ENCODE measurements at regions not wholly inside any gene's neighbourhood (a gene's known extent, or its start where the extent isn't known, plus 50 kb on each side); places are given as distances from the start of the nearest gene placed in this dataset.
"Not testable (repeated sequence)": the region's sequence is repeated elsewhere in the genome, so short reads cannot be mapped to it uniquely, and the experiment has no call there.

DNA sequence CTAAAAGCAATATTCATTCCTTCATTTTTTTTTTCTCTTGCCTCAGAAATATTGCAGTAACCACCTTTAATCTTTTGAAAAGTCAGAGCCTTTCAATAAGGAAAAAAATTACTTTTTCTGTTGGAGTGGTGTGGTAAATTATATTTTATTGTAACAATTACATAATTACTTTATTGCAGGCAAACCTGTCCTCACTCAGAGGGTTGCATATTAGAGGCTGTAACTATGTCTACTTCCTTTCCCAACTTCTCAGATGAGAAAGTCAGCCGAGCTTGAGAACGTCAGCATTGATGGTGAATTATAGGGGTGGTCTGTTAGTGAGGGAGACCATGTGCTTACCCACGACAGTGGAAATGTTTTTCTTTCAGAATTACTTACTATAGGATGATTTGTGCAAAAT is 611.8 kb downstream of the KIF4B start:
- no peak for DNase-seq

DNA sequence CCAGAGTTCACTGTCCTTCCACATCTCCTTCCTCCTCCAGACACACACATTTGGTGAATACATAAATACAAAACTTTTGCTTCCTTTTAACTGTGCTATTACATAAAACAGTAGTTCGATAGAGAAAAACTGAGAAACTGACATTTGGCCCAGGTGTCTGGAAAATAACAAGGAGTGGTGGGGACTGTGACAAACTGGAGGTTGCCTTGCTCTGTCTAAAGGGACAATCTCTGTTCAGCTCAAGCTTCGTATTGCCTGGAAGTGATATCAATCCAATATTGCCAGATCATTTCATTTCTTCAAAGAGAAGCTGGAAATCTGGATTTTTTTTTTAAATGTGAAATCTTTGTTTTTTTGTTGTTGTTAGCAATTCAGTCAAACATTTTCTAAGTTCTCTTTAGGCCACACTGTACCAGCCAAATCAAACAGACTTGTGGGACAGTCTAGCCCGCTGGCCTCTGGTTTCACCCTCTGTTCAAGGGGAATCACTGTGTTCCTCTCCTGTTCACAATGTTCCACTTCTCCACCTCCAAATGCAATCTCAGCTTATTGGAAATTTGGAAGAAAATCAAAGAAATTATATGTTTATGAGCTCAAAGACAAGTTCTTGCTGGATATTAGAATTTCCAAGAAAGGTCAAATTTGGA is 612.5 kb downstream of the KIF4B start:
- no peak for DNase-seq

DNA sequence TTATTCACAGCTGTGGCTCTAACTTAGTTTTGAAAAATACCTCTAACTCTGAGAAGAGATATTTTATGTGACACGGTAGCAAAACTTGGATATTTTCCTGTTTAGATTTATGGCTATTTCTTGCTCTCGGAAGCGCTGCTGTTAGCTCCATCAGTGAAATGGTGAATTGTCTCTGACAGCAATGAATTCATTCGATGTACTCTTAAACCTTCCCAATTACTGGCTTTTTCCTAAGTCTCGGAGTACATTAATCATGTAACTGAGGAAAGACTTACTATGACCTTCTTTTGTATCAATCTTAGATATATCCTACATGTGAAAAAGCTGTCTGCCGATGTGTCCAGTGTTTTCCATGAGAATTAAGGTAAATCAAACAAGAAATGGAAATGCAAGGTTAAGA is 613.0 kb downstream of the KIF4B start:
- no peak for DNase-seq

DNA sequence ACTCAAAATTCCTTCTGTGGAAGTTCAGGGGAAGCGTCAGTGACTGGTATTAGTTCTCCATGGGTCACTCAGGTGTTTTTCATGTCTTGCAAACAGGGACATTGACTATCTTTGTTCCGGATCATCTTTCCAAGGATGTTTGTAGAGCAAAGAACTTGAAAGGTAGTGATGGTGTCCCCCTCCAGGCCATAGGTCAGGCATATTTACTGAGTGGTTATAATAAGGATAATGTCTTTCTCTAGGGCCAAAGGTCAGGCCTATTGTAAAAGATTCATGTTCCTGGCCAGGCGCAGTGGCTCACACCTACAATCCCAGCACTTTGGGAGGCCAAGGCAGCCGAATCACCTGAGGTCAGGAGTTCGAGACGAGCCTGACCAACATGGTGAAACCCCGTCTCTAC is 614.8 kb downstream of the KIF4B start:
- no peak for DNase-seq

DNA sequence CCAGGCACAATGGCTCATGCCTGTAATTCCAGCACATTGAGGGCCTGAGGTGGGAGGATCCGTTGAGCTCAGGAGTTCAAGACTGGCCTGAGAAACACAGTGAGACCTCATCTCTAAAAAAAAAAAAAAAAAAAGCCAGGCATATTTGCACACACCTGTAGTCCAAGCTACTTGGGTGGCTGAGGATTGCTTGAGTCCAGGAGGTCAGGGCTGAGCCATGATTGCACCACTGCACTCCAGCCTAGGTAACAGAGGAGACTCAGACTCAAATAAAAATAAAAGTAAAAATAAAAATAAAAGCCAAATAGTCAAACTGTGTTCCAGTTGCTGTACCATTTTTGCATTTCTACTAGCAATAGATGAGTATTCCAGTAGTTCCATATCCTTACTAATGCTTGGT is 616.0 kb downstream of the KIF4B start:
- DNase-seq, result no peak

DNA sequence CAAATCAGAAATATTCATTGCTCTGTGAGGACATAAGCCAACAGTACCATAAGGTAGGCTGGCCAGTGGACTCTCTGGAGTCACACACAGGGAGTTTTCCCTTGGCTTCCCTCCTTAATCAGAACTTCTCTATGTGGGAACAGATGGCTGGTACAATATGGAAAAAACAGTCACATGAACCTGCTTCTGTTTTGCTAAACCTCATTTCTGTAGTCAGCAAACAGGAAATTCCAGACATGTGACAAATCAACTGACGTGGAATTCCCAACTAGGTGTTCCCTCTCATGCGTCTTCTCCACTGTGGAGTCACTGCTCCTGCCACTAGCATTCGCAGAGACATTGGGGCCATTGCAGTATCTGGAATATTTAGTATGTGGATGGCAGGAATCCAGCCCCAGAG is 617.6 kb downstream of the KIF4B start:
- no peak for DNase-seq

DNA sequence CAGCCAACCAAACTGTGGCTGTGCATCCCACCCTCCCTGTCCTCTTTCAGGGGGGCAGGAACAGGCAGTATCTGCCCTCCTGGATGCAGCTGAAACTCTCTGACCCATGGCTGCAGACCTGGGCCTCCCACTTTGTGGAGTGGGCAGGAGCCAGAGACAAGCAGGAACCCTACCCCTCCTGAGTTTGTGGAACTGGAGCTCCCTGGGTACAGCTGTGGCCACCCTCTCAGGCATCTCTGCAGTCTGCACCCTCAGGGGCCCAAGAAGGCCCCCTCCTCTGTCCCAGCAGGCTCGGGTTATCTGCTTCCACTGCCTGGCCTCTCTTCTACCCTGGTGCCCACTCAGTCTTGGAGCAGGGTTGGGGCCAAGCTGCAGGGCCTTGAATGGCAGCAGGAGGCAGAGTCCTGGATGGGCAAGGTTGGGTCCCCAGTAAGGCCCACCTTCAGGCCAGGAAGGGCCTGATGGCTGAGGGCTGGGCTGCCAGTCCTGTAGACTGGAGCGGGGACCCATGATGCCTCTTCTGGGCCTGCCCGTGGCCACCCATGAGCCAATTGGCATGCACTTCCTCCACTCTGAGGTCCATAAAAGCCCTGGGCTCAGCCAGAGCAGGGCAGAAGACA is 619.9 kb downstream of the KIF4B start:
- DNase-seq, result no peak

DNA sequence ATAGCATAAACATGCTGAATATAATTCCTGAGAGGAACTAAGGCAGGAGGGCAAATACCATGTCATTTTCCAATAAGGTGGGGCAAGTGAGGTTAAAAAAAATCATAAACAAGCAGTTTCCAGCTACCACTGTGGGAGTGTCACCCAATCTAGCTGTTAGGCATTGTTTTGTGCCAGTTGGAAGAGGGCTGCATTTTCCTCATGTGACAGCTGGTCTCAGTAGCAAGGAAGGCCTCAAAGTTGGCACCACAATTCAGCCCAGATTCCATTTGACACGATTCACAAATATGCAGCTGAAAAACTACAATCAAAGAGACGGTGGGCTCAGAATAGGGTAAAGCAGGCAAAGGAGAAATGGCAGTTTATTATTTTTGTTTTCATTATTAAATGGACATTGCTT is 636.1 kb downstream of the KIF4B start:
- no peak for DNase-seq

DNA sequence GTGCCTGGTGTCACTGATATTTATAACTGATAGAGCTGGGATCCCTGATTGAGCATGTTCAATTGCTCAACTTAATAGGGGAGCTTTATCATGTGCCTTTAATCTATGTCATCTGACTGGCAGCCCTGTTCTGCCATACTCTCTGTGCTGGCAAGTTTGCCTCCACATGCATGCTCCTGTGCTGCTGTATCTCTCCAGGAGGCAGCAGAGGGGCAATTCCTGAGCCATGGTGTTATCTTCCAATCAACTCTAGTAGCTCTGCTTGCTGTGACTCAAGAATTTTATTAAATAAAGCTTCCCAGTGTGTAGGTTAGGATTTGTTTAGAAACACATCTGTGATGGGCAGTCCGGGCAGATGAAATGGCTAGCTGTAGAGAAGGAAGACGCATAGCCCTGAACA is 642.0 kb downstream of the KIF4B start:
- no peak for DNase-seq

DNA sequence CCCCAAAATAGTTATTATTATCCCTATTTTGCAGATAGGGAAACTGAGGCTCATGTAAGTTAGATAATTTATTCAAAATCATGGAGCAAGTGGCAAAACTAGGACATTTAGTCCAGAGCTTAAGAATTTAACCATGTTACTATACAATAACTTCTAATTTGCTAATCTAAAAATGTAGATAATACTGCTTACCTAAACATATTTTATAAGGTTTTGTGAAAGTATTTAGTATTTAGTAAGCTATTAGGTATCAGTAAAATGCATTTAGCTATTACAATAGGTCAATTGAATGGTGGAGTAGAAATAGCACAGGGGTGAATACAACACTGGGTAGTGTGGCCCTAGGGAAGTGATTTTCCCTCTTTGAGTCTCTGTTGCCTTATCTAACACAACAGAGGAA is 648.3 kb downstream of the KIF4B start:
- DNase-seq, result no peak

DNA sequence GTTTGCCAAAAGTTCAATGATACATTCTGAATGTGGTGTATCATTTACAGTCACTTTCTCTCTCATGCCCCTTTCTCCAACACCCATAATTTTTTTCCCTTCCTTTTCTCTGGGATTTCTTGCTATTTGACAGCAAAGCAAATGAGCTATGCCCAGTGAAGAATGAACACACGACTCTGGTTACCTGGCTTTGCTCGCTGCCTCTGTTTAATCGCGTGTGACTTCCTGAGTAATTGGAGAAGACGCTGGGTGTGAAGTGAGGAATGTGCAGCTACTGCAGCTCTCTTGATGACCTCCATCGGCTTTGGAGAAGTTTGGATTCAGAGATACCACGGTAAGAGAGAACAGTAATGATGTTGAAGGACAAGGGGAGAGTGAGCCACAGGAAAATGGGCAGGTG is 651.8 kb downstream of the KIF4B start:
- DNase-seq, result no peak

DNA sequence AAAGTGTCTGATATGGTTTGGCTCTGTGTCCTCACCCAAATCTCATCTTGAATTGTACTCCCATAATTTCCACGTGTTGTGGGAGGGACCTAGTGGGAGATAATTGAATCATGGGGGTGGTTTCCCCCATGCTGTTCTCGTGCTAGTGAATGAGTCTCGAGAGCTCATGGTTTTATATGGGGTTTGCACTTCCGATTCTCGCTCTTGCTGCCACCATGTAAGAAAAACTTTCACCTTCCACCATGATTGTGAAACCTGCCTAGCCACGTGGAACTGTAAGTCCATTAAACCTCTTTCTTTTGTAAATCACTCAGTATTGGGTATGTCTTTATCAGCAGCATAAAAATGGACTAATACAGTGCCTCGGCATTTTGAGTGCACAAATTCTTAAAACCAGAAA is 655.0 kb upstream of the SGCD start:
- DNase-seq, result not testable (repeated sequence)

DNA sequence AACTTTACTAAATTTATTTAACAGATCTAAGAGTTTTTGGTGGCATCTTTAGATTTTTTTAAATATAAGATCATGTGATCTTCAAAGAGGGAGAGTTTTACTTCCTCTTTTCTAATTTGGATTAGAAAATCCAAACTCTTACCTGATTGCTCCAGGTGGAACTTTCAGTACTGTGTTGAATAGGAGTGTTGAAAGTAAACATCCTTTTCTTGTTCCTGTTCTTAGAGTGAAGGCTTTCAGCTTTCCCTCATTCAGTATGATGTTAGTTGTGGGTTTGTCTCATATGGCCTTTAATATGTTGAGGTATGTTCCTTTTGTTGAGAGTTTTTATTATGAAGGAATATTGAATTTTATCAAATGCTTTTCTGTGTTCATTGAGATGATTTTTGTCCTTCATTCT is 650.0 kb upstream of the SGCD start:
- no peak for DNase-seq

DNA sequence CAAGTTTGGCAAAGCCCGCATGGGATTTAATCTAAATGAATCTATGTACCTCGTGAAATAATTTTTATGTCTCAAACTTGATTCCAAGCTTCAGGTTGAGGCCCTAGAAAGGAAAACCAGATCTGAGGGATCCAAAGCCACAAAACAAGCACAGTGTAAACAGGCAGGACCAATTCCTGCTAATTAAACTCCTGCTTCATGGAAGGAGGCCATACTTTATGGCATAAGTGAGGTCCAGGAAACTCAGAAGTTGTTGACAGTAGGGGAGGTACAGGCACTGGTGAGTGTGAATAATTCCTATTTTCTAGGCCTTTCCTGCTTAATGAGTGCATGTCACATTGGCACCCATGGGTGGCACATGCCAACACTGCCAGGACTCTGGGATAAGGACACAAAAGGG is 648.6 kb upstream of the SGCD start:
- DNase-seq, result no peak

DNA sequence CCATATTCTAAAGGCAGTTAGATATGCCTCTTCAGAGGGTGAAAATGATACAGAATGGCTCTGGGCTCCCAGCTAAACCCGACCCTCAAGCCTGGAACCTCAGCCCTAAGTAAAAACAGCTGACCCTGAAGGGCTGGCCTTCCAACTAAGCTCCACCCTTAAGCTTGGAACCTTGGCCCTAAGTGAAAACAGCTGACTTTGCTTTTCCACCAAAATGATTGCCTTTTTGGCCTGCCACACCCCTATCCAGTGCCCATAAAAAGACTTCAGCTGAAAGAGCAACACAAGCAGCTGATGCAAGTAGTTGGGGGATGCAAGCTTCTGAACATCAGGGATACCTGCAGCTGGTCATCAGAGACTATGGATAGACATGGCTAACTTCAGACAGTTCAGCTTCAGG is 647.4 kb upstream of the SGCD start:
- DNase-seq, result no peak

DNA sequence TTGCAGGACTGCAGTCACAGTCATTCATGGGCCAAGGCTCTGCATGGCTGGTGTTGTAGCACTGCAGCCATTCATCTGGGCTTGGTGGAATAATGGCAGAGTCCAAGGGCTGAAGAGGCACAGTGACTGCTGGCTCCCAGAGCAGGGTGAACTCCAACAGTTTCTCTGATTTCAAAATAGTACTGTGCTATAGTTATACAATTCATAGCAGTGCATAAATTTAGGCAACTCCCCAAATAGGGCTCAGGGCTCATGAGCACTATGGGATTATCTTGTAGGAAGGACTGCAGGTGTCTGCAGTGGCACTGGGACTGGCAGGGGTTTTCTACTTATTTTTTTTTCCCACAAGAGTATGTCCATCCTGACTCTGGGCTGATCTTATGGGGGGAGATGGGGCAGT is 642.5 kb upstream of the SGCD start:
- no peak for DNase-seq

DNA sequence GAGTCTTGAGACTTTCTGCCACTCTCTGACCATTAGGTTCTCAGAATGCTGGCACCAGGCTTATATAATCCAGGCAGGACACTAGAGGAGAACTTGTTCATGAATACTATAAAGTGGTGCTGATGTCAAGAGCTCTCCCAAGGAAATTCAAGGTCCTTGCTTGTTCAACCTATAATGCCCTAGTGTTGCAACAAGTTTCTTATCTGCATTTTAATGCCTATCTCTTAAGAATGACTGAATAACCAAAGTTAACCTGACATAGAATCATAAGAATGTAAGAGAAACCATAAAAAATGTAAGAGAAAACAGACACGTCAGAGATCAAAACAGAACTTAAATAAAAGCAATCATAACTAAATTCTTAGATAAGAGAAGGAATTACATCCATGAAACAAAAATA is 640.8 kb upstream of the SGCD start:
- no peak for DNase-seq

DNA sequence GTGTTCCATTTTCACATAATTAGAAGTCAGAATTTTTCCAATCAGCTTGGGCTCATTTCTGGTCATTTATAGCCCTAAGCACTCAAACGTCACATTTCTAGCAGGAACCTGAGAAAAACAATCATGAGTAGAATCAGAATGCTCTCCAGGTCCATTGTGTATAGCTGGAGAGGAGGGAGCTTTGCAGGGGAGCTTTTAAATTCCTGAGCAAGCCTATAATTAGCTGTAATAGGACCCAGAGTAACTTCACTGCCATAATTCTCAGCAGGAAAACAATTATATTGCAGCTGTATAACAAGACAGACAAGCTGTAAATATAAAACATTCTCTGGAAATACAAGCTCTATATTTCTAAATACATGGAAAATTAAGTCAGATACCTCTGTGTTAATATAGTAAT is 637.6 kb upstream of the SGCD start:
- DNase-seq, result no peak

DNA sequence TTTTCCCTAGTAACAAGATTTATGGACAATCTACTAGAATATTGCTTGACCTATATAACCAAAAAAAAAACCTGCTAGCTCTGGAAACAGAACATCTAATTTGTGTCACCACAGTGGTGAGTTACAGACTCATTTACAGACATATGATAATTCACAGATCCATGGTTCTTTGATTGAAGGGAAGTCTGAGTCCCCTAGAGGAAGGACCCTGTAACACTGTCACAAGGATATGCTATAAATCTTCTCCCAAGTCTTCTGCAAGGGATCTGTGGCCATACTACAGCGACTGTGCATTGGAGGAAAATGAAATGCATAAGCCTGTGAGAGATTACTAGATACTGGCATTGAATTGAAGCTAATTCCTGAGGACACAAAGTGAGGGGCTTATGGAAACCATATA is 630.6 kb upstream of the SGCD start:
- no peak for DNase-seq

DNA sequence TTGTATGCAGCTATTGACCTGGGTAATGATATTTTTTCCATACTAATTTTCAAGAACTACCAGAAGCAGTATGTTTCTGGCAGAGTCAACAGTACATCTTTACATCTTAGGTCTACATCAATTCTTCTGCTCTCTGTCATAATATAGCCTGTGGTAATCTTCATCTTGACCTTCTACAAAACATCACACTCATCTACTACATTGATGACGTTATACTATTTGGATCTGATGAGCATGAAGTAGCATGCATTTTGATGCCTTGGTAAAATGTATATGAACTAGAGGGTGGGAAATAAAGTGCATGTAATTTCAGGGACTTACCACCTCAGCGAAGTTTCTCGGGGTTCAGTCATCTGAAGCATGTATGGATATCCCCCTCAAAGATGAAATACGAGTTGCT is 629.7 kb upstream of the SGCD start:
- no peak for DNase-seq

DNA sequence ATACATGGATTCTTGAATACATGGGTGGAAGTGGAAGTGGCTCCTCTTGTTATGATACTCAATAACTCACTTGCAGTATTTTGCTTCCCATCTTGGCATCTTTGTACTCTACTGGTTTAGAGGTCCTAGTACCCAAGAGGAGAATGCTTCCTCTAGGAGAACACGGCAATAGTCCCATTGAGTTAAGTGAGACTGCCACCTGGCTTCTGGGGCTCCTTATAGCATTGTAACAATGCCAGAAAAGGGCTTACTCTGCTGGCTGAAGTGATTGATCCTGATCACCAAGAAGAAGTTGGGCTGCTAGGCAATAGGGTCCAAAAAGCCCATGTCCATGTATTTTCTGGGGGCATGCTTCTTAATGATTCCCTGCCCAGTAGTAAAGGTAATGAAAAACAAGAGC is 627.6 kb upstream of the SGCD start:
- DNase-seq, result no peak

DNA sequence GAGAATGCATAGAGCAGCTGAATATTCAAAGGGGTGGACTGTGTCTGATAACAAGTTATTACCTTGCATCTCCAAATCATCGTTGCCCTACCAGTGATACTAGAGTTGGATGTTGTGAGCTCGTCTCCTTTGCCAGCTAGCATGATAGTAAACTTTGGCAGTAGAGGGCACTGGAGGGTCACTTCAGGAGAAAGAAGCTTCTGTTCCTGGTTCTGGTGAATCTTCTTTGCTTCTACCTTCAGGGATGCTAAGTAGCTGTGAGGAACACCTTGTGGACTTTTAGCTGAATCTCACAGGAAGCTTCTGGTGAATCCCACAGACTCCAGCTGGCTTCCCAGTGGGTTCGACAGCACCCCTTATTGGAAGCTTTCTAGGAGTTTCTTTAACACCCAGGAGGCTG is 626.6 kb upstream of the SGCD start:
- no peak for DNase-seq

DNA sequence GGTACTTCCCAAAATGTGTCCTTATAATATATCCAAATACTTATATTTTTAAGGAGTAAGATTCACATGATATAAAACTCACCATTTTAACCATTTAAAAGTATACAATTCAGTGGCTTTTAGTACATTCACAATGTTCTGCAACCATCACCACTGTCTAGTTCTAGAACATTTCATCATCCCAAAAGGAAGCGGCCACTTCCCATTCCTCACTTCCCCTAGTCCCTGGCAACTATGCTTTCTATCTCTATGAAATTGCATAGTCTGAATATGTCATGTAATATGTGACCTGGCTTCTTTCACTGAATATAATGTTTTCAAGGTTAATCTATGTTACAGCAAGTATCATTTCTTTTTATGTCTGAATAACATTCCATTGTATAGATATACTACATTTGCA is 615.1 kb upstream of the SGCD start:
- no peak for DNase-seq

DNA sequence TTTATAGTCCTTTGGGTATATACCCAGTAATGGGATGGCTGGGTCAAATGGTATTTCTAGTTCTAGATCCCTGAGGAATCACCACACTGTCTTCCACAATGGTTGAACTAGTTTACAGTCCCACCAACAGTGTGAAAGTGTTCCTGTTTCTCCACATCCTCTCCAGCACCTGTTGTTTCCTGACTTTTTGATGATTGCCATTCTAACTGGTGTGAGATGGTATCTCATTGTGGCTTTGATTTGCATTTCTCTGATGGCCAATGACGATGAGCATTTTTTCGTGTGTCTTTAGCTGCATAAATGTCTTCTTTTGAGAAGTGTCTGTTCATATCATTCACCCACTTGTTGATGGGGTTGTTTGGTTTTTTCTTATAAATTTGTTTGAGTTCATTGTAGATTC is 612.5 kb upstream of the SGCD start:
- not testable (repeated sequence) for DNase-seq

DNA sequence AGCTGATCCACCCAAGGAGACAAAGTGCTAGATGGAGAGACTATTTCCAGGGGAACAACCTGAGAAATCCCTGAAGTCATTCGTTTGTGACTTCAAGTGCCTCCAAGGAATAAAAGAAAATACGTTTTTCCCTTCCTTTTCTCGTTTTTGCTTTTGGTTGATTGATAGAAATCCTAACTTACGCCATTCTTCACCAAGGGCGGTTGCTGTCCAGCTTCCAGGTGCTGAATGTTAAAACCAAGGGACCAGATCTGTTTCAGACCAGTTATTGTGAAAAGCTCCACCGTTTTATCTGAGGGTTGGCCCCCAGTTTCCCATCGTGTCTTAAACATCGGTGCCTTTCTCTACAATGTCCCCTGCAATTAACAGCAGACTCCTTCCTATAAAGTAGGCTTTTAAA is 600.7 kb upstream of the SGCD start:
- DNase-seq, result no peak
